HG02759 (cell line): ENCODE measurements at regions not wholly inside any gene's neighbourhood (a gene's known extent, or its start where the extent isn't known, plus 50 kb on each side); places are given as distances from the start of the nearest gene placed in this dataset.
"Not testable (repeated sequence)": the region's sequence is repeated elsewhere in the genome, so short reads cannot be mapped to it uniquely, and the experiment has no call there.

Source experiments
- ATAC-seq: cut with Tn5 transposase; IDR thresholded peaks from one replicate; pipeline ENCODE4 v1.9.1; 2021; ENCODE audit warnings: mild to moderate bottlenecking, moderate library complexity; ENCODE audit not compliant: unreplicated experiment

- ATAC-seq, result no peak
Measured at GRCh38 chr1:204780630-204781029, 90.0 kb upstream of the NFASC start.

GRCh38 chr1:204782118-204782700 is 88.5 kb upstream of the NFASC start:
- no peak for ATAC-seq

GRCh38 chr1:204785023-204785422 is 85.6 kb upstream of the NFASC start:
- not testable (repeated sequence) for ATAC-seq

GRCh38 chr1:204788470-204788869 is 82.2 kb upstream of the NFASC start:
- ATAC-seq, result no peak

- no peak for ATAC-seq
Measured at GRCh38 chr1:204791453-204792353, 79.0 kb upstream of the NFASC start.

- ATAC-seq, result no peak
Measured at GRCh38 chr1:204792354-204792692, 78.3 kb upstream of the NFASC start.

- no peak for ATAC-seq
Measured at GRCh38 chr1:204793259-204793914, 77.3 kb upstream of the NFASC start.

GRCh38 chr1:204796886-204797285 is 73.8 kb upstream of the NFASC start:
- not testable (repeated sequence) for ATAC-seq

GRCh38 chr1:204797401-204797800 is 73.3 kb upstream of the NFASC start:
- no peak for ATAC-seq

GRCh38 chr1:204799630-204800029 is 71.0 kb upstream of the NFASC start:
- ATAC-seq, result no peak

GRCh38 chr1:204801211-204801610 is 69.5 kb upstream of the NFASC start:
- no peak for ATAC-seq

GRCh38 chr1:204802401-204803175 is 68.1 kb upstream of the NFASC start:
- ATAC-seq, result no peak

GRCh38 chr1:204803607-204804006 is 67.1 kb upstream of the NFASC start:
- no peak for ATAC-seq

- peak; percentile 90 for ATAC-seq
Measured at GRCh38 chr1:204806943-204807687, 63.5 kb upstream of the NFASC start.

GRCh38 chr1:204809488-204809887 is 61.2 kb upstream of the NFASC start:
- ATAC-seq, result no peak

GRCh38 chr1:204812842-204813241 is 57.8 kb upstream of the NFASC start:
- no peak for ATAC-seq

- ATAC-seq, result no peak
Measured at GRCh38 chr1:204813522-204813921, 57.1 kb upstream of the NFASC start.

GRCh38 chr1:204814166-204814884 is 56.3 kb upstream of the NFASC start:
- ATAC-seq, result no peak

GRCh38 chr1:204817341-204817740 is 53.3 kb upstream of the NFASC start:
- ATAC-seq, result no peak

GRCh38 chr1:204818998-204819397 is 51.7 kb upstream of the NFASC start:
- no peak for ATAC-seq
